ENCODE measurements at regions not wholly inside any gene's neighbourhood (a gene's known extent, or its start where the extent isn't known, plus 50 kb on each side); places are given as distances from the start of the nearest gene placed in this dataset.

DNA sequence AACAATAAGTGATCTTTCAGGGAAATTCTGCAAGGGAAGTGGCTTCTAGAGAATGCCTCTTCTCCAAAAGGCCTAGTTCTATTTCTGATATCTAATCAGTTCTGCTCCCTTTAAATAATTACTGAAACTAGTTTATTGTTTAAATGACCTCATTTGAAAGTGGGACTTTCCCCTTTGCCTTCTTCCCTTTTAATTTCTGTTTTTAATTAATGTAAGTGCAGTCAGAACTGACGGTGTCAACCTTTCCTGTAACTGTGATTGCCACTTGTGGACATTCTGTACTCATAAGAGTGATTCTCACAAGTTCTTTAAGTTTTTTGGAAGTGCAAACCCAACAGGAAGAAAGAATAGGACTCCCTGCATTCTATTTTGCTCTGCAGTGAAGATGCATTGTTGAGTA, 265.3 kb upstream of the PLEKHG7 start:
- Mint-ChIP-seq H3K36me3 (ENCODE audit: insufficient read depth, unreplicated experiment) (no peaks in the 10 kb centered on the region), H3K4me1 (ENCODE audit: low read depth, unreplicated experiment) (no peaks in the 10 kb centered on the region), H3K4me3 (ENCODE audit: unreplicated experiment) (no peak overlapping the region), H3K9me3 (ENCODE audit: unreplicated experiment) (no peaks in the 10 kb centered on the region), H3K27me3 (ENCODE audit: insufficient read depth, unreplicated experiment) (peaks cover 8% of the 10 kb centered on the region), H3K27ac (ENCODE audit: unreplicated experiment) (no peak overlapping the region)
- POLR2A ChIA-PET, result no interaction called here
- TF ChIP-seq, protein P1, sequence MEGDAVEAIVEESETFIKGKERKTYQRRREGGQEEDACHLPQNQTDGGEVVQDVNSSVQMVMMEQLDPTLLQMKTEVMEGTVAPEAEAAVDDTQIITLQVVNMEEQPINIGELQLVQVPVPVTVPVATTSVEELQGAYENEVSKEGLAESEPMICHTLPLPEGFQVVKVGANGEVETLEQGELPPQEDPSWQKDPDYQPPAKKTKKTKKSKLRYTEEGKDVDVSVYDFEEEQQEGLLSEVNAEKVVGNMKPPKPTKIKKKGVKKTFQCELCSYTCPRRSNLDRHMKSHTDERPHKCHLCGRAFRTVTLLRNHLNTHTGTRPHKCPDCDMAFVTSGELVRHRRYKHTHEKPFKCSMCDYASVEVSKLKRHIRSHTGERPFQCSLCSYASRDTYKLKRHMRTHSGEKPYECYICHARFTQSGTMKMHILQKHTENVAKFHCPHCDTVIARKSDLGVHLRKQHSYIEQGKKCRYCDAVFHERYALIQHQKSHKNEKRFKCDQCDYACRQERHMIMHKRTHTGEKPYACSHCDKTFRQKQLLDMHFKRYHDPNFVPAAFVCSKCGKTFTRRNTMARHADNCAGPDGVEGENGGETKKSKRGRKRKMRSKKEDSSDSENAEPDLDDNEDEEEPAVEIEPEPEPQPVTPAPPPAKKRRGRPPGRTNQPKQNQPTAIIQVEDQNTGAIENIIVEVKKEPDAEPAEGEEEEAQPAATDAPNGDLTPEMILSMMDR (IDR thresholded peaks at IDR 0.05; ENCODE audit: insufficient read depth in 1 of 2, low read depth in 1 of 2, low read length in 1 of 2, severe bottlenecking in 1 of 2, unreplicated experiment in 1 of 2), result no peak
- Histone ChIP-seq H3K4me1 (no peaks in the 10 kb centered on the region), H3K9me3 (no peaks in the 10 kb centered on the region), H3K27me3 (replicated peaks; ENCODE audit: control insufficient read depth, insufficient read depth, low read length) (no peaks in the 10 kb centered on the region; the same call in 1 of the 2 replicates), H3K4me3 (ENCODE audit: low read depth, low read length) (no peak overlapping the region), H3K36me3 (ENCODE audit: control insufficient read depth, insufficient read depth, low read length) (no peaks in the 10 kb centered on the region)
- intact Hi-C loops (cut with micrococcal nuclease; ENCODE audit: unreplicated experiment), result no loop called here
- no TSS peak for BruUV-seq (replicated peaks)
- DNase-seq, result no peak
- CTCF ChIA-PET, result no interaction called here

DNA sequence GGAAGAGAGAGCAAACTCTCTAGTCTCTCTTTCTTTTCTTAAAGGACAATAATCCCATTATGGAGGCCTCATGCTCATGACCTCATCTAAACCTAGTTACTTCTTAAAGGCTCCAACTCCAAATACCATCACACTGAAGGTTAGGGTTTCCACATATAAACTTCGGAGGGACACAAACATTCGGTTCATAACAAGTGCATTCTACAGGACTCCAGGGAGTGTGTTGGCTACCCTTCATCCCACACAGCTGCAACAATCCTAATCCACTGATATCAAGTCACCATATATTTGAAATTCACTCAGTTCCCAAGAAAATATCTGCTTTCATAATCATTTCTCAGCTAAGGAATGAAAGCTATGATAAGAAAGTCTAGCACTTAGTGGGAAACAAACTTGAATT, 265.9 kb upstream of the PLEKHG7 start:
- CTCF ChIA-PET, result no interaction called here
- Mint-ChIP-seq H3K4me3 (ENCODE audit: unreplicated experiment) (no peak overlapping the region), H3K4me1 (ENCODE audit: low read depth, unreplicated experiment) (no peaks in the 10 kb centered on the region), H3K27ac (ENCODE audit: unreplicated experiment) (no peak overlapping the region), H3K36me3 (ENCODE audit: insufficient read depth, unreplicated experiment) (no peaks in the 10 kb centered on the region), H3K9me3 (ENCODE audit: unreplicated experiment) (no peaks in the 10 kb centered on the region), H3K27me3 (ENCODE audit: insufficient read depth, unreplicated experiment) (peaks cover 10% of the 10 kb centered on the region)
- no peaks in the 10 kb centered on the region for H3K36me3 ChIP-seq (ENCODE audit: control insufficient read depth, insufficient read depth, low read length)
- no TSS peak for BruUV-seq (replicated peaks)
- intact Hi-C loops (cut with micrococcal nuclease; ENCODE audit: unreplicated experiment), result no loop called here
- DNase-seq, result no peak
- no peaks in the 10 kb centered on the region; the same call in 1 of the 2 replicates for H3K27me3 ChIP-seq (replicated peaks; ENCODE audit: control insufficient read depth, insufficient read depth, low read length)
- no peaks in the 10 kb centered on the region for H3K4me1 ChIP-seq
- H3K4me3 ChIP-seq (ENCODE audit: low read depth, low read length), result no peak overlapping the region
- POLR2A ChIA-PET, result no interaction called here
- H3K9me3 ChIP-seq, result no peaks in the 10 kb centered on the region
- TF ChIP-seq, protein P1 (IDR thresholded peaks at IDR 0.05; ENCODE audit: insufficient read depth in 1 of 2, low read depth in 1 of 2, low read length in 1 of 2, severe bottlenecking in 1 of 2, unreplicated experiment in 1 of 2), result no peak

DNA sequence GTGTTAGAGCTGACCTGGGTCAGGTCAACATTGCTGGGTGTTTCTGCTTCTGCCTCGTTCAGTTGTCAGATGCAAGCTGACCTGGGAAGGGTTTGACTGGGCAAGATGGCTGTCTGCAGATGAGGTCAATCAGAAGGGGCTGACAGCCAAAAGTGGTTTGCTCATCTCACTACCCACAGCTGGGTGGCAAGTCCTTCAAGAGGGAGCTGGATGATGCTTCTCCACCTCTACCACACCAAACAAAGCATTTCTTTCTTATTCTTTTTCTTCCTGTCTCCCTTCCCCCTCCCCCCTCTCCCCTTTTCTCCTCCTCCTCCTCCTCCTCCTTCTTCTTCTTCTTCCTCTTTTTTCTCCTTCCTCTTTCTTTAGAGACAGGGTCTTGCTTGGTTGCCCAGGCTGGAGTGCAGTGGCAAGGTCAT, 268.2 kb upstream of the PLEKHG7 start:
- no peak overlapping the region for H3K27ac Mint-ChIP-seq (ENCODE audit: unreplicated experiment)
- H3K9me3 Mint-ChIP-seq (ENCODE audit: unreplicated experiment), result no peaks in the 10 kb centered on the region
- ChIA-PET CTCF (interaction anchor here (0.7 kb wide), 1 partner anchor 1713 kb away, joined by 10 read pairs; no protein-coding TSS in a partner anchor), POLR2A (no interaction called here)
- Histone ChIP-seq H3K27me3 (replicated peaks; ENCODE audit: control insufficient read depth, insufficient read depth, low read length) (no peaks in the 10 kb centered on the region; the same call in 1 of the 2 replicates), H3K4me3 (ENCODE audit: low read depth, low read length) (no peak overlapping the region), H3K36me3 (ENCODE audit: control insufficient read depth, insufficient read depth, low read length) (no peaks in the 10 kb centered on the region), H3K9me3 (no peaks in the 10 kb centered on the region), H3K4me1 (no peaks in the 10 kb centered on the region)
- no peaks in the 10 kb centered on the region for H3K36me3 Mint-ChIP-seq (ENCODE audit: insufficient read depth, unreplicated experiment)
- TF ChIP-seq, protein P1 (IDR thresholded peaks at IDR 0.05; ENCODE audit: insufficient read depth in 1 of 2, low read depth in 1 of 2, low read length in 1 of 2, severe bottlenecking in 1 of 2, unreplicated experiment in 1 of 2), result no peak
- DNase-seq, result no peak
- no peak overlapping the region for H3K4me3 Mint-ChIP-seq (ENCODE audit: unreplicated experiment)
- intact Hi-C loops (cut with micrococcal nuclease; ENCODE audit: unreplicated experiment), result no loop called here
- H3K27me3 Mint-ChIP-seq (ENCODE audit: insufficient read depth, unreplicated experiment), result peaks cover 9% of the 10 kb centered on the region
- H3K4me1 Mint-ChIP-seq (ENCODE audit: low read depth, unreplicated experiment), result no peaks in the 10 kb centered on the region
- no TSS peak for BruUV-seq (replicated peaks)

Measured in Caco-2 (cell line).